GM12873 (cell line): ENCODE measurements at regions not wholly inside any gene's neighbourhood (a gene's known extent, or its start where the extent isn't known, plus 50 kb on each side); places are given as distances from the start of the nearest gene placed in this dataset.

ENCODE experiments used
- TF ChIP-seq, protein P1 (sequence below): IDR thresholded peaks from 2 replicates; pipeline ENCODE4 v1.5.1; 2012; ENCODE audit warnings: low read depth, mild to moderate bottlenecking, moderate library complexity, low read length, control low read depth; ENCODE audit not compliant: insufficient read depth; ENCODE audit errors: missing control alignments

DNA sequence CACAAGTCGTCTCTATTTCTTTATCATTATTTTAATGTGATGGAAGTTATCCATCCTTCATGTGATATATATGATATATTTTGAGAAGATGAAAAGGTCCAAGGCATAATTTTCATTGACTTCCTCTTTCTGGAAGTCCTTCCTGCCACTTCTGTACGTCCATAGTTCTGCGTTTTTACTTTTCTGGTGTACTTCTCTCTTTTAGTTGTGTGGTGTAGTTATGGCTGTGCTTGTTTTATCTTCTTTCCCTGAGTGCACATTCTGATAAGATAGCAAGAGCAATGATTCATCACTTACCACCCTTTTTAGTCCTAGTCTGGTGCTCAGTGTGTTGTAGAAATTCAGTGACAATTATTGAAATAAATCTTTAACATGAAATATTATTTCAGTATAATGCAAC is 231.3 kb upstream of the FERD3L start:
- TF ChIP-seq, protein P1, sequence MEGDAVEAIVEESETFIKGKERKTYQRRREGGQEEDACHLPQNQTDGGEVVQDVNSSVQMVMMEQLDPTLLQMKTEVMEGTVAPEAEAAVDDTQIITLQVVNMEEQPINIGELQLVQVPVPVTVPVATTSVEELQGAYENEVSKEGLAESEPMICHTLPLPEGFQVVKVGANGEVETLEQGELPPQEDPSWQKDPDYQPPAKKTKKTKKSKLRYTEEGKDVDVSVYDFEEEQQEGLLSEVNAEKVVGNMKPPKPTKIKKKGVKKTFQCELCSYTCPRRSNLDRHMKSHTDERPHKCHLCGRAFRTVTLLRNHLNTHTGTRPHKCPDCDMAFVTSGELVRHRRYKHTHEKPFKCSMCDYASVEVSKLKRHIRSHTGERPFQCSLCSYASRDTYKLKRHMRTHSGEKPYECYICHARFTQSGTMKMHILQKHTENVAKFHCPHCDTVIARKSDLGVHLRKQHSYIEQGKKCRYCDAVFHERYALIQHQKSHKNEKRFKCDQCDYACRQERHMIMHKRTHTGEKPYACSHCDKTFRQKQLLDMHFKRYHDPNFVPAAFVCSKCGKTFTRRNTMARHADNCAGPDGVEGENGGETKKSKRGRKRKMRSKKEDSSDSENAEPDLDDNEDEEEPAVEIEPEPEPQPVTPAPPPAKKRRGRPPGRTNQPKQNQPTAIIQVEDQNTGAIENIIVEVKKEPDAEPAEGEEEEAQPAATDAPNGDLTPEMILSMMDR: no peak

DNA sequence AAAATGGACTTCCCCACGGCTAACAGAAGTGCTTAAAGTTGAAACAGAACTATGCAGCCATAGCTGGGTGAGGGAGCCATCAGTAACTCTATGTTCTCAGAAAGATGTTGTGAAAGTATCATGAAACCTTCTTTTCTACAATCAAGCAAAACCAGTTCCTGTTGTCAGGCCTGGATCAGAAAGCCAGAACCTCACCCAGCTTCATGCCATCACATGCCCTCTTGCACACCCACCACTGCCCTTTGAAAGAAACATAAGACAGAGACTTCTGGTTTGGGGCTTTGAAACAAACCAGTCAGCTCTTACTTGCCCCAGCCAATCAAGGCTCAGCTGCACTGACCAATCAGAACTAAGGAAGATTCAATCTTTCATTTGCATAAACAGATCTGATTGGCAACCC is 230.8 kb upstream of the FERD3L start:
- TF ChIP-seq, protein P1: no peak

DNA sequence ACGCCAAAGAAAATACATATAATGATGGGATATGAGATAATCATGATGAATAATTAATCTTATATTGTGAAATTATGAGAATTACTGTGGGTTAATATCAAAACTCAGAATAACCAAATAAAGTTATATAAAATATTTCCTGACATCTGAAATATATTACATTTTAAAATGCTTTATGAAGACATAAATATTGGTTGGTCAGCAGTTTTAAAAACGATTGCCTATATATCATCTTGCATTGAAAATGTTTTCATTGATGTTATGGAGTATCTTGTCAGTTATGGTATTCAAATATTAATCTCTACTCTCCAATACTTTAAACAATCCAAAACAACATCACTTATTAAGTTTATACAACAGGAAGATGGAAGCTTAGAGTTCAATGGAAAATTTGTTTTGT is 228.1 kb upstream of the FERD3L start:
- TF ChIP-seq, protein P1: no peak

DNA sequence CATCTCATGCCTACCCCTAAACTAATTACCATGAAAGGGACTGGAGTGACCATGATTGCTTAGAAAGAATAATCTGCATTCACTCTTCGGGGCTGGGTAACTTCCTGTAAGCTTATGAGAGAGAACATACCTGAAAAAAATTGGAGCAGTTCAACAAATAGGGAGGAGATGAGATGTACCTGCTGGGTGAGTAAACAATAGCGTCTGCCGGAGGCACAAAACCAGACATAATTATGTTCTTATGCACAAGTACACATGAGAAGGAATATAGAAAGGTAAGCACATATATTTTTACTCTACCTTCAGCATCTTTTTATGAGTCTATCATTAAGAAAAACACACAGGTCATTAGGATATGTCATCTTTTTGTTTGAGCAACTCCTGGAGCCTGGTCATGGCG is 224.6 kb upstream of the FERD3L start:
- TF ChIP-seq, protein P1: no peak

DNA sequence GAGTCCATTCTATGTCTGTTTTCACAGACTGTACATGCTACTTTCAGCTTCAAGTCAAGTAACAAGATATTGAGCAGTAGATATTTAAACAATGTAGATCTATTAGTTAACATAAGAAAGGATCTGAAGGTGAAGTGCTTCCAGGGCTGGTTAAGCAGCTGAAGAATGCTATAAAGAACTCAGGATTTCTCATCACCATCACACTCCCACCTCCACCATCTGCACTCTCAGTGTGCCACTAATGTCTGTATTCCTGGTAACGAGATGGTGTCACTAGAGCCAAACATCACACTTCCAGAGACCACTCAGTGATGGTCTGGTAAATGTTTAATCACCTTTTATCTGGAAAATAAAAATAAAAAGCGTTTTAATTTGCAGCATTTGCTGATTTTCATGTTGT is 224.0 kb upstream of the FERD3L start:
- TF ChIP-seq, protein P1: no peak

DNA sequence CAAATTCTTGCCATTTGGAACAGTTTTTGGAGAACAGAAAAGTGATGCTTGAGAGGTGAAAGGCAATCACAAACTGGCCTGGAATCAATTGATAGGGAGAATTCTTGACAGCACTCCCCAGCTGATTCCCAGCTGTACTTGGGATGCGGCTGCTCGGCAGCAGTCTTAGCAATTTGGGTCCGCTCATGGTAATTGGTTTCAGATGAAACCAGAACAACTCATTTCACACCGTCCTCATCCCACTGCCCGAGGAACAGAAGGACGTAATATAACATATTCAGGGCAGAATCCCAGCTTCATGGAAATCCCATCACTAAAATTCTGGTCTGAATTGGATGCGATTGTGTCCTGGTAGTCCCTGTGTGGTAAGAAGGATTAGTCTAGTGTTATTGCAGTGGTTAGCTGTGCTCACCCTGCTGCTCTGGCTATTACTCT is 223.3 kb upstream of the FERD3L start:
- TF ChIP-seq, protein P1: no peak

DNA sequence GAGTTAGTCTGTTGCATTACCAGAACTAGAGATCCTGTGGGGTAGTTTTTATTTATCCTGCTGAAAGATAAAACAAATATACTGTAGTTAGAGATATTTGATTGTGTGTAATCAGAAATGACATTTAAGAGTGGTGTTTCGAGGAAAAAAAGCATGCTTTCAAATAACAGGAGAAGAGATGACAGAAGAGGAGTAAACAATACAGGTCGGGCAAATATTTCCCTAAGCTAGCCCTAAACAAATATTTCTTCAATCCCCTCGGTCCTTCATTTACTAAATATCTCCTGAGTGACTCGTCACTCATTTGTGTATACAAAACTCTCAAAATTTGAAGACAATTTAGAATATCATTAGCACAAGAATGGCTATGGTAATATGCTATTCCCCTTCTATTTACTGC is 219.7 kb upstream of the FERD3L start:
- TF ChIP-seq, protein P1: no peak

DNA sequence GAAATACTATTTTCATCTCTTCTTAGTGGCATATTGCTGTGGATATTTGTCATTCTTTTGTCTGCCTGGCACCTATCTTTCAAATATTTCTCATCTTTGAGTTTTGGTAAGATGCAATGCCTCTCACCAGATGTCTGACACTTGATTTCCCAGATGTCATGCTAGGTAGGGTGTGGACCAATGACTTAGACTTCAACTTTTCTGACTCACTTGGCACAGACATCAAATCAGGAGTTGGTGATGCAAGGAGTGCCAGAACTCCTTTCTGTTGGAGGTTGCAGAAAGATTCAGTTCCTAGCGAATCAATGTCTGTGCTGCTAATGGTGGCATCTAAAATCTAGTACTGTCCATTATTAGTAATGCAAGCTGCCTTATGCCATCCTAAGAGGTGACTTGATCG is 216.9 kb upstream of the FERD3L start:
- TF ChIP-seq, protein P1: no peak
